Mesenteric fat pad (tissue), 1 donor: ENCODE measurements at regions not wholly inside any gene's neighbourhood (a gene's known extent, or its start where the extent isn't known, plus 50 kb on each side); places are given as distances from the start of the nearest gene placed in this dataset.

Experiments used
- DNase-seq: peaks from one replicate; pipeline ENCODE4 v3.0.0-alpha.2; 2020; ENCODE audit warnings: low spot score
- donor health status: DM: yes; HTN: yes; CAD: no.

DNA sequence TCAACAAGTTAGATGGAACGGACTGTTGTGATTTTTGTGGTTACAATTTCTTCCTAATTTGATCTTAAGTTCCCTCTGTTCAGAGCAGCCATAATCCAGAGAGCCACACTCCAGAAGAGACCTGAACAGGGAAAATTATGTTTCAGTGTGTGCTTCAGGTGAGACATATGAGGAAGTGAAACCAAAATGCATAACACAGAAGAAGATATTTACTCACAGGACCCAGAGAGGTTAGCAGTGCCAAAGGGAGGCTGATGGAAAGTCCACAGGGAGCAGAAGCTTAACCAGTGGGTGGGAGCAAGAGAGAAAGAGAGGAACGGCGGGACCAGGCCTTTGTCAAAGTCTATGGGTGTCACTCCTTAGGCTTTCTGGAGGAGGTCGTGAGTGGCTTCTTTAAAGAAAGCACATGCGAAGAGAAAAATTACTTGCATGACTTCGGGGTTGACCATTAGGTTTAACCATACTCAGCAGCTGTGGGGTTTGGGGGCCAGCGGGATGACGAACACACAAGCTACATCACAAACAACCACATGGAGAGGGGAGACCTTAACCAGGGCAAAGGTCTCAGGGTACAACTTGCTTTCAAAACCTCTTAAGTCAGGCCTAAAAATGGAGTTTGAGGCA is 141.4 kb downstream of the MED10 start:
- no peak for DNase-seq

DNA sequence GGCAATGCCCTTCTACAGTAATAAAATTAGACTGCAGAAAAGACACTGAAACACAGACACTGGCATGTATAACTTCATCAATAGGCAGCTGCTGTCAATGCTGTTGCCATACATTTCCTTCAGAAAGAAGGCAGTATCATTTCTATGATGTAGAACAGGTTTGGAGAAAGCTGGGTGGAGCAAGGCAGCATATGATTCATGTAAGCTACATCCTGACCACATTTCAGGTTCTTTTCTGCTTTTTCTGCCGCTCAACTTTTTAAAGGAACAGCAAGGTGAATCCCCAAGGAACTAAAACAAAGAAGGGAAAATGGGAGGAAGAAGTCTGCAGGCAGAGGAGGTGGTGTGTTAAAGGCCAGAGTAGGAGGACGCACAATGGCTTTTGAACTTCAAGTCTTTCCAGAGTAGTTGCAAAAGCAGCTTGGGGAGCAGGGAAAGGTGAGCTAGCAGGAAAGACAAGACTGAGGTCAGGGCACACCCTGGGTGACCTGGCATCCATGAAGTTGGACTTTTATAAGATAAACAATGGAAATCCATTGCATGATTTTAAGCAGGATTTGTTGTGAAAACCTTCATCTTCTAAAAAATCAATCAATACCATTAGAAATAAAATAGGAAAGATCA is 142.1 kb downstream of the MED10 start:
- DNase-seq, result no peak

DNA sequence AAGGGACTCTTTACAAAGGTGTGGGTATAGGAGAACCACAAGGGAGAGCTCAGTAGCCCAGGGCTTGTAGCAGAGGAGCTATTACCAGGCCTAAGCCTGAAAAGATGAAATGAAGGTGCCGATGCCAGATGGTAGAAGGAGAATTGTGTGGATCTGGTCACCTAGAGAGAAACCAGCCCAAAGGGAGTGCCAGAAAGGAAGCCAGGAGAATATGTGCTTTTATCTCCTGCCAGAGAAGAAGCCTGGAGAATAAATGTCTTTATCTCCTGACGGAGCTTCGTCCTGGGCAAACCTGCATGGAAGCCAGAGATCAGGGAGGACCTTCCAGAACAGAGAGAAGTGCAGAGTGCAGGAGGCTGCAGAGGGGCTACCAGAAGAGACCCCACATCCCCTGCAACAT is 142.6 kb downstream of the MED10 start:
- no peak for DNase-seq

DNA sequence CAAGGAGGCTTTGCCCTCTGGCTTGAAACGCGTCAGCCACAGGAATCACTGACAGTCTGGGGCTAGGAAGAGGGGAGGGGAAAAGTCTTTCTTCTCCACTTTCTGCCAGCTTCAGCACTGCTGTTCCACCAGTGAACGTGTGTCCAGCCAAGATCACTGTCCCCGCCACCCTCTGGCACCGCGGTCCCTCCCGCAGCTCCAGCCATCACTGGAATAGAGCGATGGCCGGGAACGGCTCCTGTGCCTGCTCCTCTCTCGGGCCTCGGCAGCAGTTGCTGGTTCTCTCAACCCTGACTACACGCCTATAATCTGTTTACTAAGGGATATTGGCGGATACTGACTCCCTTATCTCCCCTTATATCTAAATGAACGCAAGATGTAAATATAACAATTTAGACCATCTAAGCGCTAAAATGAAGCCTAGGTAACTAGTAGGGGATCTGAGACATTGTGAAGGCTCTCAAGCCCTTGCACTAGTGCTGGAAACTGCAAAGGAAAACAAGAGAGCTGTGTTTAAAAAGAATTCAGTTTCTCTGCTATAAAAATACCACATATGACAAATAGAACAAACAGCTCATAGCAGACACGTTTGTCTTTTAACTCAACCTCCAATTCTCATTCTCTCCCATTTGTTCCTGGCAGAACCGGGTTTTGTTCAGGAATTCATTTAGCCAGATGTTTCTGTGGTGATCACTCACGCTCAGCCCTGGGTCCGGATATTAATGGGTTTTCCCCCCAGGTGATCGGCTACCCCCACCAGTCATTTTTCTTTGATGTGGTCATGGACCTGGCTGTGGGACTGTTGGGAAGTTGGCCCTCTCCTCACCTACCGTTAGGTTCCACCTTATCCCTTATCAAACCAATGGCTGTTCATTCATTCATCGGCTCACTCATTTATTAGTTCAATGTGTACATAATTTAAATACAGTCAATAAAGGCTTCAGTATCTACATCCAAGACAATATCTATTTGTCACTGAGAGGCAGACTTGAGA is 149.8 kb downstream of the MED10 start:
- no peak for DNase-seq

DNA sequence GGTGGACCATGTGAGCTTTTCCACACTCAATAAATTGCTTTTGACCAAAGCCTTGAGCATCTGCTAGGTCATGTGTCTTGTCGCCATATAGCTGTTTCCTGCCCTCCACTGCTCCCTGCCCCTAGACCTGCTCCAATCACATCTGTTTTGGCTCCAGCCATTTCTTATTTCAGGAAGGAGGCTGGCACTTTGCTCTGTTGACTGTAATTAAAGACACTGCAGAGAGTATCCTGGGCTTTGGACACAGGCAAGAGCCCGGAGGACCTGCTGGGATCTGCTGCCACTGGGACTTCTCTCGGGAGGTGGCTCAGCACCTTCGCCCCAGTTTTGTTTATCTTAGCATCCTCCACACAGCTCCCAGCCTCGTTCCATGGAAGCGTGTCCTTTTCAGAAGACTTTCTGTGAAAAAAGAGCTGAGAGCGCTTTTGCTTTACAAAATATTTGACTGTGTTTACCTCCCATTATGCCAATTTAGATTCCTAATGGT is 153.2 kb downstream of the MED10 start:
- no peak for DNase-seq

DNA sequence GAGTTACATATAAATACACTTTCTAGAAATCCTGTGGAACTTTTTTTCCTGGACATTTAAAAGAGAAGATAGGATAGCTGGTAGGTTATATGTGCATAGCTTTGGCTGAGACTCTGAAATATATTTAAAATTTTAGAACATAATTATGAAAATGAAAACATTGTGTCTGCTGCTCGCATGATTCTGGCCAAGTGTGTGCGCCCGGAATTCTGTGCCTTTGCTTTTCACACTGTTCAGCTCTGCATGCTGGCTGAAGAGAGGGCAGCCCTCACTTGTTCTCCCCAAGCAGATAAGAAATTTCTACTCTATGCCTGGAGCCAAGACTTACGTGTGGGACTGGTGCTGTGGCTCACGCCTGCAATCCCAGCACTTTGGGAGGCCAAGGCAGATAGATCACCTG is 153.9 kb downstream of the MED10 start:
- DNase-seq, result no peak

DNA sequence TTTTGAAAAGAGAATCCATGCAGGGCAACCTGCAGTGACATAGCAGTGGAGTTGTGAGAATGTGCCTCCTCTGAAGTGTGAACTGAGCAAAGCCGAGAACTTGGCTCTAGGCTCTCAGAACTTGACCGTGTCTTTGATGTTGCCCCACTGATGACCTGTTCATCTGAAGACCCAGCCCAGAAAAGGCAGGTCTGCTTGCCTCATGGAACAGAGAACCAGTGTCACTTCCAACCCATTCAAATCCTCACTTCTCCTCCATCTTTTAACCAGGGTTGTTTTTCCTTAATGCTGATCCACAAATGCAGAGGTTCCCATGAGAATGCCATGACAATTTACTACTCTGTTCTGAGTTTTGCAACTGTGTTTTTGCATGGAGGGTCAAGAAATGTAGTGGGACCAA is 155.4 kb downstream of the MED10 start:
- DNase-seq, result no peak

DNA sequence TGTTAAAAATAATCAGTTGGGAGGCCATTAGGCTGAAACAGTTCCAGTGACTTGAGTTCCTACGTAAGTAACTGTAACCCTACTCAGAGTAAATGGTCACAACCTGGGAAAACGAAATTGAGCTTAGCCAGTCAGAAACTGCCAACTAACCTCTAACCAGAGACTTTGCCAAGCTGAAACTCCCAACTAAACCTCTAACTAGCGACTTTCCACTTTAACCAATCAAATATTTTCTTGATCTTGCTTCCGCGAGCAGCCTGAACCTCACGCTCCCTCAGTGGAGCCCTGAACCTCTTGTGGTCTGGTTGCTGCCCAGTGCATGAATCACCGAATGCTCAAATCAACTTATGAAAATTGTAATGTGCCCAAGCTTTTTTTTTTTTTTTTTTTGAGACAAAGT is 156.2 kb downstream of the MED10 start:
- DNase-seq, result no peak

DNA sequence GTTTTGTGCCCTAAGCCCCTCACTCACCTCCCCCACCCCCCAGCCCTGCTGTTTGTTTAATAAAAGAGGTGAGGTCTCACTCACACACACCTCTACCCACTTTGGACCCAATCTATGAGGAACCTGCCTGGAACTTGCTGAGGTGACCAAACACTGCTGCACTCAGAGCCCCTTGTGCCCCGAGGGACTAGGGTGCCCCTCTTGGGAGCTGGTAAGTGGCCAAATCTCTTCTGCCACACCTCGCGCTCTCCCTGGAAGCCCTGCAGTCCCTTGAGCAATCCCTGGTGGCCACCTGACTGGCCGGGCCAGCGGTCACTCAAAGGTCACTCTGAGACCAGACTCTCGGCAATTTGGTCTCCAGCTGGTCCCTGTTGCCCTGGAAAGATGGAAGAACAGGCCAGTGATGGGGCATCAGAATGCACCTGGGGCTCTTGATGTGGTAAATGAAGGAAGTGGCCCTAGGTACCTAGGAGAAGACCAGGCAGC is 157.2 kb downstream of the MED10 start:
- no peak for DNase-seq

DNA sequence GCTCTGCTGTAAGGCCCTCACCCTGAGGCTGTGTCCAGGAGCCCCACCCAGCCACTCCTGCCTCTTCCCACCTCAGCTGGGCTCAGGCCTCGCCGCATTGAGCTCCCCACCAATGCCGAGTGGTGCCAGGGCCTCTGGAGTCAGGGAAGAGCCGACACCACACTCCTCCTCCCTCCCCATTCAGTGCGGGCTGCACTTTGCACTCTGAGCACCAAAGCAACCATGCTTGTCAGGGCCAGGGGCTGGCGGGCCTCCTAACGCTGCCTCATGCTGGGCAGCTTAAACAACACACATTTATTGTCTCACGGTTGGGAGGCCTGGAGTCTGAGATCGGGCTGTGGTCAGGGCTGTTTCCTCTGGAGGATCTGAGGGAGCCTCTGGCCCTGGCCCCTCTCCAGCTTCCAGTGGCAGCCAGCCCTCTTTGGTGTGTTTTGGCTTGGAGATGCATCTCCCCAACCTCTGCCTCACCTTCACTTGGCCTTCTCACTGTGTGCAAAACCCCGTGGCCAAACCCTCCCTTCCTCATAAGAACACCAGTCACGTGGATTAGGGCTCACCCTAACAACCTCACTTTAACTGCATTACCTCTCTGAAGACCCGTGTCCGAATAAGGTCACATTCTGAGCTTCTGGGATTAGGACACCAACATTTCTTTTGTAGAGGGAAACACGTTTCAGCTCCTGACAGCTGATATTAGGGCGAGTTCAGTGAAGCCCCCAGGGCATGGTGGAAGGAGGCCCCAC is 157.8 kb downstream of the MED10 start:
- no peak for DNase-seq

DNA sequence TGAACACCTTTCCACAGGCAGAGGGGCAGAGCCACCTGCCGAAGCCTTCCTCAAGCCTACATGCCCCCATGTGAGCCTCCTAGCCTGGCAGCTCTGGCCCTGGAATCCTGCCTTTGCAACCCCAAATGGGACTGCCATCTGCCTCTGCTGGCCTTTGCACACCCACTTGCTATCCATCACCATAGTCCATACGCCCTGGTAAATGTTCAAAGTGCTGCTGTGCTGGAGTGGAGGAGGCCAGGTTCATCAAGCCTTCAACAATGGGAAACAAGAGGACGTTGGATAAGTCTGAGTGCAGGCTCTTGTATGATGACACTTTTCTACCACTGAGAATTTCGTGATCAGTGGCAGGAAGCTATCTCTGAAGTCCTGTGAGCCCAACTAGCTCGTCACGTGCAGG is 159.8 kb downstream of the MED10 start:
- no peak for DNase-seq

DNA sequence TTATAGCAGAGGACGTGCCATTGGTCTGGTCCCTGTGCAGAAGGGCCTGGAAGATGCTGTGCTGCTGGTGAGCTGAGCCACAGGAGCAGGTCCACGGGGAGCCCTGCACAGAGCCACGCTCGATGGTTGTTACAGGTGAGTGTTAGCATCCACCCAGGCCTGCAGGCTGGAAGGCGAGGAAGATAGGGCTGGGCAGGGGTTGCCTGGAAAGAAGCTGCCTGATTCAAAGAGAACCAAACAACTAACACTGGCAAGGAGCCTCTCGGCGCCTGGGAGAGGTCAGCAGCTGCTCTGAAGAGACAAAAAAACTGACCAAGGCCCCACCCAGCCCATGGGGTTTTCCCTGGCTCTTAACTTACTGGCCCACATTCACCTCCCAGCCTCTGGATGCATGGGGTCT is 160.2 kb downstream of the MED10 start:
- no peak for DNase-seq

DNA sequence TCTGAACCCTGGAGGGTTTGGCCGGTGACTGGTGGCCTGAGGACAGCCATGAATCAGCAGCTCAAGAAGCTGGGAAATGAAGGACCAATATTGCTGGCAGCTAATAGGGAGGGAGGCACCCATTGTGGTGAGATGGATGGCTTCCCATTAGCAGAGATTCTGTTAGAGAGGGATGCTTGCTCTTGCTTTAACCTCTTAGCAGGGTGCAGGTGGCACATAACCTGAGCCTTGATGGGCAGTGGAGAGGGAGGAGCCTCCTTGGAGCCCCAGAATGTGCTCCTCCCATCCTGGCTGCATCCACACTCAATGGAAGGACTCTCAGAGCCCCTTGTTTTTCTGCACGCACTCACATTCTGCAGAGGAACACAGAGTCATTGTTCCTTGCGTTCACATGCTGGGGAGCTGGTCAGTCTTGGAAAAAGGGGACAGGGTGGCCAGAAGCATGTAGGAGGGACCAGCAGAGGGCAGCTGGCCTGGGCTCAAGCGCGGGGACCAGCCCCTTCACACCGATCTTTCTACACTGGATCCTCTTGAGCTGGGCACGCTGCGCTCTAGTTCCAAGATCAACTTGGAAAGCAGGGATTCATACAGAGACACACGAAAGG is 161.8 kb downstream of the MED10 start:
- no peak for DNase-seq

DNA sequence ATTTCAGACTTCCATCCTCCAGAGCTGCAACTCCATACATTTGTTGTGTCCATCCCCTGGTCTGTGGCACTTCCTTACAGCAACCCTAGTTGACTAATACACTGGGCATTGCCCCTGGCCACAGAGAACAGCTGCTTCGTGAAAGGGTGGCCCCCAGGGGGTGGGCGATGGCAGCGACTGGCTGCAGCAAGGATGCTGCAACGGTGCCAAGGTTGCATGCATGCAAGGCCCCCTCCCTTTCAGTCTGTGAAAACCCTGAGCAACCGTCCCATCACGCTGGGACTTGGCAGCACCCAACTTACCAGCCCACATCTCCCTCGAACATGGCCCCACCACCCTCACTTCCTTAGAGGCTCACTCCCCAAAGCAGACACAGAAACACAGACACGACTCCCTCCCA is 162.5 kb downstream of the MED10 start:
- no peak for DNase-seq

DNA sequence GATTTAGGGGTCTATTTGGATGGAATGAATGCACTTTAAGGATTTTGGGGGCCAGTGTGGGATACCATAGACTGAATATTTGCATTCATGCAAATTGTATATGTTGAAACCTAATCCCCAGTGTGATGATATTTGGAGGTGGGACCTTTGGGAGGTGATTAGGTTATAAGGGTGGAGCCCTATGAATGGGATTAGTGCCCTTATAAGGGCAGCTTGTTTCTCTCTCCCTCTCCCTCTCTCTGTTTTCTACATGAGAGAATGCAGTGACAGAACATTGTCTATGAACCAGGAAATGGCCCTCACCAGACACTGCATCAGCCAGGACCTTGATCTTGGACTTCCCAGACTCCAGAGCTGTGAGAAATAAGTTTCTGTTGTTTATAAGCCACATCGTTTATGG is 166.1 kb downstream of the MED10 start:
- DNase-seq, result no peak

DNA sequence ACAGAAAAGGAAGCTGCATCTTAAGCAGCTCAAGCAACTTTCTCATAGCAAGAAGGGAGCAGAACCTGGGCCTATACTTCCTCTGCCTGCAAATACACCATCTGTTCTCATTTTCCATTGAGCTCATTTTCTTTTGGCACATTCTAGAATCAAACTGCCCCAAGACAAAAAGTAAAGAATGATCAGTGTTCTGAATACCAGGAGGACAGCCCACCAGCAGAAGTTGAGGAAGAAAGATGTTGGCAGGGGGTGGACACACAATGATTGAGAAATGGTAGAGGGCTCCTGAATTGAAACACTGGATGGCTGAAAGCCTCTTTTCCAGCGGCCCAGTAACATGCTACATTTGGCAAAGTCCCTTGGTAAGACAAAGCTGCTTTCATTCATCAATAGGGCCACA is 171.8 kb downstream of the MED10 start:
- DNase-seq, result no peak

DNA sequence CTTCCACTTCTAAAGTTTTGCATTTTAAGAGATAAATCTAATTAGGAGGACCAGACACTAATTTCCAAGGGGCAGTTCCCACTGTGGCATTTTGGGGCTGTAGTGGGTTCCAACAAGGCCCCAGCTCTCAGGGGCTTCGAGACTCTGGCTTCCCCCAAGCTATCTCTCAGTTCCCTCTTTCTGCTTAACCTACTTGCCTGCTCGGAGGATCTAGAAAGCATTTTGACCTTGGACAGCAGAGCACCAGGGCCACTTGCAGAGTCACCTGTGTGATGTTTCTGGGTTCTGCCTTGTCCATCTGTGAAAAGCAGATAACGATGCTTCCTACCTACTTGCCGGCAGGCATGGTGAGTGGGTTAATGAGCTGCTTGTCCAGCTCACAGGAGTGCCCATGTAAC is 175.4 kb downstream of the MED10 start:
- no peak for DNase-seq

DNA sequence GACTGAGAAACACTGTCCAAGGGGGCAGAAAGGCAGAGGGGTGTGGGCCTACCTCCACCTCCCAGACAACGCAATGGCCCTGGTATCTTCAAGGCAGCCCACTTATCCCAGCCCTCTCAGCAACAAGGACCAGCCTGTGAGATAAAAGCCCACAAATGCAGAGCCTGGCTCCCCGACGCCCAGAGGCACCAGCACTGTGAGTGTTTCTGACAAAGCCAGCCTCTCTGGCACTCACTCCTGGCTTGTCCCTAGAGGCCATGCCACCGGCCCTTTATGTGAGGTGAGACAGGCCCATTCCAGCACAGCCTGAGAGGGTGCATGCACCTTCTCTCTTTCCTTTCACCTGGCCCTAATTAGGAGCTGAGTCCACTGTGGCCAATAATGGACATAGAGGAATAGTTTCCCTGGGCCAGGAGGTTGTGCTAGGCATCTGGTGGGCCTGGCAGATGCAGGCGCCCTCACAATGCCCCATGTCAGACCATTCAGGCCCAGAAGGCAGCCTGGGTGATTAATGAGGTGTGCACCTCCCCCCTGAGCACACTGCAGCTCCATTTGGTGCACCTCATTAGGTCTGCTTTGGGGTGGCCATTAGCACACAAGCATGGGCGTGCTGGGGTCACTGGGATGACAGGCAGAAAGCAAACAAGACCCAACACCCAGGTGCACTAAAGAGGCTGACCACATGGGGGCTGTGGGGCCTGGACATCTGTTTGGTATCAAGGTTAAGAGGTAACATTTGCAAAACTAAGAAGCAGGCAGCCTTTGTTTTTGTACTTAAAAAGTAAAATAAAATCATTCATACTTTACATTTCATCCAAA is 176.0 kb downstream of the MED10 start:
- DNase-seq, result no peak

DNA sequence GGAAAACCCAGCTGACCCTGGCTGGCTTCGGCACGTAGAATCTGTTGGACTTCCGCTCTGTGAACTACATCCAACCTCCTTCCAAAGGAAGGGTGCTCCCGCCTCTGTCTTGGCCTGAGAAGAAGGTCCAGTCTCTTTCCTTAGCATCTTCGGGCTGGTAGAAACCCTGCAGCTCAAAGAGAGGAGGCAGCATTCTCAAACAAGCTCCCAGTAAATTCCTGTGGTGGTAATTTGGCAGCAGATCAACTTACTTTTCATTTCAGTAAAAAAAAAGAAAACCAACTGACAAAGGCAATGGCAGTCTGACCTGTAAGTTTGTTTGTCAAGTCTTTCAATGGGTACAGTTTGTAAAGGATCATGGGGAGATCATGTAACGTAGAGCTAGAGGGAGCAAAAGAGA is 176.7 kb downstream of the MED10 start:
- no peak for DNase-seq

DNA sequence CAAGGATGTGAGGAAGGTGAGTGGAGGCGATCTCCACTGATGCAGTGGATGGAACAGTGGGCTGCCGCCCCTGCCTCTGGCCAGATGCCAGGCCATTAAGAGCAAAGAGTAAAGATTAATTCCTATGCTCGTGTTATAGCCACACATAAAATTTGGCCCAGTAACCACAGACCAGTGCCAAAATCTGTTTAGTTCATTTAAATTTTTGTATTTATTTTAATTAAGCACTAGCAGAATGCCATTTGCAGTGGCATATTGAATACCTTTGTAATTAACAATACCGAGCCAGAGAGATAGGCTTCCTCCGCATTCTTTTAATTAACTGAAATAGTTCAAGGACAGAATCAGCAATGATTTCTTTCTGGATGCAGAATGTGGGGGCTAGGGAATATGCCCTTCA is 179.8 kb downstream of the MED10 start:
- no peak for DNase-seq
